Liver (tissue), 8 donors: ENCODE measurements at regions not wholly inside any gene's neighbourhood (a gene's known extent, or its start where the extent isn't known, plus 50 kb on each side); places are given as distances from the start of the nearest gene placed in this dataset.

Experiments
- DNase-seq: peaks from one replicate; pipeline ENCODE4 v3.0.0-alpha.2; 2017; ENCODE audit warnings: low spot score
- H3K27ac ChIP-seq, 2 donors: one replicate each; pipeline ENCODE4 v1.7.0; 2013; ENCODE audit warnings: inconsistent platforms in 2 of 2, low read length in 2 of 2, control low read depth in 1 of 2, low read depth in 1 of 2, mild to moderate bottlenecking in 1 of 2
- H3K27me3 ChIP-seq, 4 donors: one replicate each; pipeline versions ENCODE4 v1.6.1 to v1.7.0; 2013; ENCODE audit warnings: low read length in 3 of 4, inconsistent platforms in 1 of 4, mild to moderate bottlenecking in 1 of 4, moderate library complexity in 1 of 4; ENCODE audit not compliant: control insufficient read depth in 4 of 4, insufficient read depth in 4 of 4
- H3K36me3 ChIP-seq, 4 donors: one replicate each; pipeline versions ENCODE4 v1.6.1 to v1.7.0; 2013; ENCODE audit warnings: low read length in 3 of 4, mild to moderate bottlenecking in 3 of 4, low read depth in 1 of 4, moderate library complexity in 1 of 4; ENCODE audit not compliant: control insufficient read depth in 4 of 4, insufficient read depth in 3 of 4
- H3K4me1 ChIP-seq, 4 donors: one replicate each; pipeline versions ENCODE4 v1.6.1 to v1.7.0; 2013; ENCODE audit warnings: low read length in 3 of 4, mild to moderate bottlenecking in 3 of 4, moderate library complexity in 1 of 4; ENCODE audit not compliant: control insufficient read depth in 4 of 4, insufficient read depth in 4 of 4
- H3K4me3 ChIP-seq, 3 donors: one replicate each; pipeline versions ENCODE4 v1.6.1 to v1.7.0; 2013; ENCODE audit warnings: low read length in 3 of 3, control low read depth in 1 of 3, low read depth in 1 of 3, mild to moderate bottlenecking in 1 of 3
- H3K9ac ChIP-seq, 2 donors: one replicate each; pipeline ENCODE4 v1.7.0; 2013; ENCODE audit warnings: low read length in 2 of 2, mild to moderate bottlenecking in 2 of 2, moderate library complexity in 2 of 2, control low read depth in 1 of 2, low read depth in 1 of 2
- H3K9me3 ChIP-seq, 4 donors: one replicate each; pipeline versions ENCODE4 v1.6.1 to v1.7.0; 2013; ENCODE audit warnings: low read length in 3 of 4; ENCODE audit not compliant: control insufficient read depth in 4 of 4
- ATF3 ChIP-seq: IDR thresholded peaks from 2 replicates; pipeline ENCODE4 v1.6.1; 2016; ENCODE audit warnings: antibody characterized with exemption
- EGR1 ChIP-seq, 2 donors: IDR thresholded peaks; 2 replicates each; pipeline ENCODE4 v1.6.1; 2016 to 2018; ENCODE audit warnings: antibody characterized with exemption in 2 of 2, low read depth in 2 of 2
- FOXA1 ChIP-seq: IDR thresholded peaks from 2 replicates; pipeline ENCODE4 v1.6.1; 2016; ENCODE audit warnings: antibody characterized with exemption
- FOXA2 ChIP-seq: IDR thresholded peaks from 2 replicates; pipeline ENCODE4 v1.6.1; 2016; ENCODE audit warnings: antibody characterized with exemption
- GABPA ChIP-seq, 2 donors: IDR thresholded peaks in 1 of 2; conservative IDR thresholded peaks in 1 of 2; 2 replicates each; pipeline ENCODE4 v1.6.1; 2016; ENCODE audit warnings: antibody characterized with exemption in 2 of 2, mild to moderate bottlenecking in 1 of 2, moderate library complexity in 1 of 2
- HNF4A ChIP-seq, 2 donors: conservative IDR thresholded peaks; 2 replicates each; pipeline ENCODE4 v1.6.1; 2016; ENCODE audit warnings: antibody characterized with exemption in 2 of 2, mild to moderate bottlenecking in 2 of 2
- HNF4G ChIP-seq: IDR thresholded peaks from 2 replicates; pipeline ENCODE4 v1.6.1; 2016; ENCODE audit warnings: antibody characterized with exemption
- JUND ChIP-seq, 2 donors: IDR thresholded peaks; 2 replicates each; pipeline ENCODE4 v1.6.1; 2016; ENCODE audit warnings: antibody characterized with exemption in 2 of 2
- NR2F2 ChIP-seq: IDR thresholded peaks from 2 replicates; pipeline ENCODE4 v1.6.1; 2016; ENCODE audit warnings: antibody characterized with exemption
- RAD21 ChIP-seq, 2 donors: IDR thresholded peaks; 2 replicates each; pipeline ENCODE4 v1.6.1; 2016; ENCODE audit warnings: antibody characterized with exemption in 2 of 2, mild to moderate bottlenecking in 2 of 2
- REST ChIP-seq: IDR thresholded peaks from 2 replicates; pipeline ENCODE4 v1.6.1; 2016; ENCODE audit warnings: antibody characterized with exemption, mild to moderate bottlenecking
- RXRA ChIP-seq, 2 donors: IDR thresholded peaks; 2 replicates each; pipeline ENCODE4 v1.6.1; 2017 to 2018; ENCODE audit warnings: antibody characterized with exemption in 2 of 2, mild to moderate bottlenecking in 1 of 2
- SP1 ChIP-seq: IDR thresholded peaks from 2 replicates; pipeline ENCODE4 v1.6.1; 2018; ENCODE audit warnings: antibody characterized with exemption, mild to moderate bottlenecking
- TAF1 ChIP-seq: conservative IDR thresholded peaks from 2 replicates; pipeline ENCODE4 v1.6.1; 2016; ENCODE audit warnings: antibody characterized with exemption, mild to moderate bottlenecking
- YY1 ChIP-seq: IDR thresholded peaks from 2 replicates; pipeline ENCODE4 v1.6.1; 2016; ENCODE audit warnings: antibody characterized with exemption, mild to moderate bottlenecking
- WGBS: extraction: QIAGEN DNeasy Blood & Tissue Kit; methylation state at CpG from one replicate; pipeline ENCODE4 v1.1.7; 2013; 5-methylcytosine and 5-hydroxymethylcytosine counted together
- TF ChIP-seq, protein P1 (sequence below): IDR thresholded peaks from 2 replicates; pipeline ENCODE4 v1.6.1; 2016; ENCODE audit warnings: antibody characterized with exemption
- TF ChIP-seq, protein P2 (sequence below): fragments of 150-350 bp; IDR thresholded peaks from 2 replicates; pipeline ENCODE4 v1.5.1; 2017; ENCODE audit warnings: improper control_type of control experiment, low read depth, low read length; ENCODE audit not compliant: missing input control
- TF ChIP-seq, protein P3 (sequence below): IDR thresholded peaks from 2 replicates; pipeline ENCODE4 v1.6.1; 2016; ENCODE audit warnings: antibody characterized with exemption
- donor health status: healthy.
- donor health status: healthy.
- donor health status: healthy.
- donor health status: healthy.
- donor health status: healthy.

GRCh38 chr4:141804836-141805235, 168.5 kb downstream of the IL15 start:
- 91% methylated on average over 1 of the region's 1 CpG for WGBS
- H3K9me3 ChIP-seq, result no peaks in the 10 kb centered on the region
- no peak overlapping the region for H3K9ac ChIP-seq
- H3K27ac ChIP-seq, result no peak overlapping the region
- no peak overlapping the region for H3K4me3 ChIP-seq
- H3K36me3 ChIP-seq, result no peaks in the 10 kb centered on the region
- H3K4me1 ChIP-seq, result no peaks in the 10 kb centered on the region
- no peak for DNase-seq
- TF ChIP-seq RXRA (IDR thresholded peaks at IDR 0.05) (no peak), YY1 (no peak), RAD21 (IDR thresholded peaks at IDR 0.05) (no peak), FOXA2 (no peak), TAF1 (no peak), SP1 (no peak), ATF3 (no peak), JUND (IDR thresholded peaks at IDR 0.05) (no peak), FOXA1 (no peak), HNF4G (no peak), REST (no peak), NR2F2 (no peak), GABPA (IDR thresholded peaks at IDR 0.05 in 1 of 2, conservative IDR thresholded peaks at IDR 0.05 in 1 of 2) (no peak), EGR1 (IDR thresholded peaks at IDR 0.05; ENCODE audit: low read depth in 2 of 2) (no peak), HNF4A (conservative IDR thresholded peaks at IDR 0.05) (no peak)
- TF ChIP-seq, protein P1, sequence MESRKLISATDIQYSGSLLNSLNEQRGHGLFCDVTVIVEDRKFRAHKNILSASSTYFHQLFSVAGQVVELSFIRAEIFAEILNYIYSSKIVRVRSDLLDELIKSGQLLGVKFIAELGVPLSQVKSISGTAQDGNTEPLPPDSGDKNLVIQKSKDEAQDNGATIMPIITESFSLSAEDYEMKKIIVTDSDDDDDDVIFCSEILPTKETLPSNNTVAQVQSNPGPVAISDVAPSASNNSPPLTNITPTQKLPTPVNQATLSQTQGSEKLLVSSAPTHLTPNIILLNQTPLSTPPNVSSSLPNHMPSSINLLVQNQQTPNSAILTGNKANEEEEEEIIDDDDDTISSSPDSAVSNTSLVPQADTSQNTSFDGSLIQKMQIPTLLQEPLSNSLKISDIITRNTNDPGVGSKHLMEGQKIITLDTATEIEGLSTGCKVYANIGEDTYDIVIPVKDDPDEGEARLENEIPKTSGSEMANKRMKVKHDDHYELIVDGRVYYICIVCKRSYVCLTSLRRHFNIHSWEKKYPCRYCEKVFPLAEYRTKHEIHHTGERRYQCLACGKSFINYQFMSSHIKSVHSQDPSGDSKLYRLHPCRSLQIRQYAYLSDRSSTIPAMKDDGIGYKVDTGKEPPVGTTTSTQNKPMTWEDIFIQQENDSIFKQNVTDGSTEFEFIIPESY, result no peak
- TF ChIP-seq, protein P2, sequence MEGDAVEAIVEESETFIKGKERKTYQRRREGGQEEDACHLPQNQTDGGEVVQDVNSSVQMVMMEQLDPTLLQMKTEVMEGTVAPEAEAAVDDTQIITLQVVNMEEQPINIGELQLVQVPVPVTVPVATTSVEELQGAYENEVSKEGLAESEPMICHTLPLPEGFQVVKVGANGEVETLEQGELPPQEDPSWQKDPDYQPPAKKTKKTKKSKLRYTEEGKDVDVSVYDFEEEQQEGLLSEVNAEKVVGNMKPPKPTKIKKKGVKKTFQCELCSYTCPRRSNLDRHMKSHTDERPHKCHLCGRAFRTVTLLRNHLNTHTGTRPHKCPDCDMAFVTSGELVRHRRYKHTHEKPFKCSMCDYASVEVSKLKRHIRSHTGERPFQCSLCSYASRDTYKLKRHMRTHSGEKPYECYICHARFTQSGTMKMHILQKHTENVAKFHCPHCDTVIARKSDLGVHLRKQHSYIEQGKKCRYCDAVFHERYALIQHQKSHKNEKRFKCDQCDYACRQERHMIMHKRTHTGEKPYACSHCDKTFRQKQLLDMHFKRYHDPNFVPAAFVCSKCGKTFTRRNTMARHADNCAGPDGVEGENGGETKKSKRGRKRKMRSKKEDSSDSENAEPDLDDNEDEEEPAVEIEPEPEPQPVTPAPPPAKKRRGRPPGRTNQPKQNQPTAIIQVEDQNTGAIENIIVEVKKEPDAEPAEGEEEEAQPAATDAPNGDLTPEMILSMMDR, result no peak
- TF ChIP-seq, protein P3, sequence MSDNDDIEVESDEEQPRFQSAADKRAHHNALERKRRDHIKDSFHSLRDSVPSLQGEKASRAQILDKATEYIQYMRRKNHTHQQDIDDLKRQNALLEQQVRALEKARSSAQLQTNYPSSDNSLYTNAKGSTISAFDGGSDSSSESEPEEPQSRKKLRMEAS, result no peak
- no peaks in the 10 kb centered on the region for H3K27me3 ChIP-seq
